ENCODE measurements at regions not wholly inside any gene's neighbourhood (a gene's known extent, or its start where the extent isn't known, plus 50 kb on each side); places are given as distances from the start of the nearest gene placed in this dataset.
"Not testable (repeated sequence)": the region's sequence is repeated elsewhere in the genome, so short reads cannot be mapped to it uniquely, and the experiment has no call there.

DNA sequence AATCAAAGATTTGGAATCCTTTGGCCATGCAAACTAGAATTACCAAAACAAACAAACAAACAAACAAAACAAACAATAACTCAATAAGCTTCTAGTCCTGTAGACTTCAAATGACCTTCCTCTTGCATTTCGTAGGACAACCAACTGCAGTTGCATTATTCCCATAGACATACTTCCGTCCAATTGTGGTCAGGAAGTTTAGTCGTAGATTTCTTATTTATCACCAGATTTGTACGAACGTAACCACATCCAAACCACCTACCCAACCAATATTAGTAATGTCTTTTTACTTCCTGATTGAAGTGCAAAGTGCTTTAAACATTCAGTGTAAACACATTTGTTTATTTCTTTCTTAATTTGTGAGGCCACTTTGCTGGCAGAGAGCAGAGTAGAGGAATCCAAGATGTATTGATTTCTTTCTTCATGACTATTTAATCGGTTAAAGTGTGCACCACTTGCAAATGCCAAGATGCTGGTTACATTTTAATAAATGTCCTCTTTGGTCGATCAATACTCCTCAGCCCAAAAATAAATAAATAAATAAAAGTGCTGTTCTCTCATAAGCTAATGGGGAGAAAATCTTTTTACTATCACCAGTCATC lies 1745.6 kb upstream of the CELF4 start:
- TF ChIP-seq CTCF (conservative IDR thresholded peaks at IDR 0.05; ENCODE audit: low read depth, low read length) = no peak
- H3K4me3 ChIP-seq (ENCODE audit: low read depth, low read length) = no peak overlapping the region

DNA sequence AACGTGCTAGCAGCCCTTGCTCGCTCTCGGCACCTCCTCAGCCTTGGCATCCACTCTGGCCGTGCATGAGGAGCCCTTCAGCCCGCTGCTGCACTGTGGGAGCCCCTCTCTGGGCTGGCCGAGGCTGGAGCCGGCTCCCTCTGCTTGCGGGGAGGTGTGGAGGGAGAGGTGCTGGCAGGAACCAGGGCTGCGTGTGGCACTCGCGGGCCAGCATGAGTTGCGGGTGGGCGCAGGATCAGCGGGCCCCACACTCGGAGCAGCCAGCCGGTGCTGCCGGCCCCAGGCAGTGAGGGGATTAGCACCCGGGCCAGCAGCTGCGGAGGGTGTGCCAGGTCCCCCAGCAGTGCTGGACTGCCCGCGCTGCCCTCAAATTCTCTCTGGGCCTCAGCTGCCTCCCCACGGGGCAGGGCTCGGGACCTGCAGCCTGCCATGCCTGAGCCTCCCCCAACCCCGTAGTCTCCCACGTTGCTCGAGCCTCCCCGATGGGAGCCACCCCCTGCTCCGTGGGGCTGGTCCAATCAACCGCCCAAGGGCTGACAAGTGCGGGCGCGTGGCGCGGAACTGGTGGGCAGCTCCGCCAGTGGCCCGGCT lies 1743.4 kb upstream of the CELF4 start:
- not testable (repeated sequence) for DNase-seq (ENCODE audit: low read depth); H3K4me3 ChIP-seq (ENCODE audit: low read depth, low read length)

More for the DNA sequence above, 1745.6 kb upstream of the CELF4 start:
- DNase-seq (ENCODE audit: low read depth) = no peak

GRCh38 chr18:39305766-39306165 lies 1740.2 kb upstream of the CELF4 start:
- TF ChIP-seq CTCF (conservative IDR thresholded peaks at IDR 0.05; ENCODE audit: low read depth, low read length) = no peak
- H3K4me3 ChIP-seq (ENCODE audit: low read depth, low read length) = no peak overlapping the region
- no peak for DNase-seq (ENCODE audit: low read depth)

GRCh38 chr18:39302481-39302880 lies 1736.9 kb upstream of the CELF4 start:
- DNase-seq (ENCODE audit: low read depth) = no peak
- H3K4me3 ChIP-seq (ENCODE audit: low read depth, low read length) = no peak overlapping the region
- no peak for TF ChIP-seq CTCF (conservative IDR thresholded peaks at IDR 0.05; ENCODE audit: low read depth, low read length)

GRCh38 chr18:39299152-39299551 lies 1733.6 kb upstream of the CELF4 start:
- DNase-seq (ENCODE audit: low read depth) = no peak
- H3K4me3 ChIP-seq (ENCODE audit: low read depth, low read length) = no peak overlapping the region
- no peak for TF ChIP-seq CTCF (conservative IDR thresholded peaks at IDR 0.05; ENCODE audit: low read depth, low read length)

- DNase-seq (ENCODE audit: low read depth) = no peak
- TF ChIP-seq CTCF (conservative IDR thresholded peaks at IDR 0.05; ENCODE audit: low read depth, low read length) = no peak
- H3K4me3 ChIP-seq (ENCODE audit: low read depth, low read length) = no peak overlapping the region
Measured at GRCh38 chr18:39297225-39297624, 1731.6 kb upstream of the CELF4 start.

GRCh38 chr18:39296293-39296888 lies 1730.8 kb upstream of the CELF4 start:
- DNase-seq (ENCODE audit: low read depth) = no peak
- no peak for TF ChIP-seq CTCF (conservative IDR thresholded peaks at IDR 0.05; ENCODE audit: low read depth, low read length)
- H3K4me3 ChIP-seq (ENCODE audit: low read depth, low read length) = no peak overlapping the region
